ENCODE measurements at regions not wholly inside any gene's neighbourhood (a gene's known extent, or its start where the extent isn't known, plus 50 kb on each side); places are given as distances from the start of the nearest gene placed in this dataset.
A peak's percentile ranks its signal among the peaks of the same experiment; 100 is the strongest.
"Not testable (repeated sequence)": the region's sequence is repeated elsewhere in the genome, so short reads cannot be mapped to it uniquely, and the experiment has no call there.

GRCh38 chr14:54256156-54256555, 140.7 kb upstream of the CDKN3 start:
- DNase-seq (ENCODE audit: low spot score) = no peak

GRCh38 chr14:54257424-54257823, 139.4 kb upstream of the CDKN3 start:
- DNase-seq (ENCODE audit: low spot score) = no peak

- peak; percentile 48 for DNase-seq (ENCODE audit: low spot score)
Measured at GRCh38 chr14:54258382-54258781, 138.4 kb upstream of the CDKN3 start.

GRCh38 chr14:54259821-54260220, 137.0 kb upstream of the CDKN3 start:
- DNase-seq (ENCODE audit: low spot score) = no peak

- DNase-seq (ENCODE audit: low spot score) = no peak
Measured at GRCh38 chr14:54261283-54261682, 135.5 kb upstream of the CDKN3 start.

GRCh38 chr14:54266616-54267015, 130.2 kb upstream of the CDKN3 start:
- not testable (repeated sequence) for DNase-seq (ENCODE audit: low spot score)

GRCh38 chr14:54267172-54267571, 129.6 kb upstream of the CDKN3 start:
- DNase-seq (ENCODE audit: low spot score) = no peak

GRCh38 chr14:54275997-54276725, 120.6 kb upstream of the CDKN3 start:
- DNase-seq (ENCODE audit: low spot score) = no peak

GRCh38 chr14:54278087-54278486, 118.7 kb upstream of the CDKN3 start:
- no peak for DNase-seq (ENCODE audit: low spot score)

- no peak for DNase-seq (ENCODE audit: low spot score)
Measured at GRCh38 chr14:54278665-54279295, 118.0 kb upstream of the CDKN3 start.

GRCh38 chr14:54282849-54283248, 114.0 kb upstream of the CDKN3 start:
- DNase-seq (ENCODE audit: low spot score) = no peak

- no peak for DNase-seq (ENCODE audit: low spot score)
Measured at GRCh38 chr14:54285030-54285429, 111.8 kb upstream of the CDKN3 start.

GRCh38 chr14:54291491-54292191, 105.2 kb upstream of the CDKN3 start:
- DNase-seq (ENCODE audit: low spot score) = peak; percentile 16

- no peak for DNase-seq (ENCODE audit: low spot score)
Measured at GRCh38 chr14:54294802-54295201, 102.0 kb upstream of the CDKN3 start.

- no peak for DNase-seq (ENCODE audit: low spot score)
Measured at GRCh38 chr14:54299410-54300363, 97.1 kb upstream of the CDKN3 start.

- no peak for DNase-seq (ENCODE audit: low spot score)
Measured at GRCh38 chr14:54300881-54301280, 95.9 kb upstream of the CDKN3 start.

GRCh38 chr14:54301359-54301758, 95.4 kb upstream of the CDKN3 start:
- DNase-seq (ENCODE audit: low spot score) = no peak

- no peak for DNase-seq (ENCODE audit: low spot score)
Measured at GRCh38 chr14:54306806-54307205, 90.0 kb upstream of the CDKN3 start.

GRCh38 chr14:54309615-54310014, 87.2 kb upstream of the CDKN3 start:
- DNase-seq (ENCODE audit: low spot score) = no peak

GRCh38 chr14:54310151-54310850, 86.5 kb upstream of the CDKN3 start:
- DNase-seq (ENCODE audit: low spot score) = peak; percentile 63

GRCh38 chr14:54310851-54311228, 86.0 kb upstream of the CDKN3 start:
- no peak for DNase-seq (ENCODE audit: low spot score)
